Keratinocyte (primary cell): ENCODE measurements at regions not wholly inside any gene's neighbourhood (a gene's known extent, or its start where the extent isn't known, plus 50 kb on each side); places are given as distances from the start of the nearest gene placed in this dataset.

ENCODE experiments used
- EZH2 ChIP-seq: IDR thresholded peaks from one replicate; pipeline ENCODE4 v1.6.1; 2012; ENCODE audit warnings: inconsistent platforms, mild to moderate bottlenecking, low read length, moderate library complexity
- TF ChIP-seq, protein P1 (sequence below), 3 experiments: IDR thresholded peaks in 1 of 3; conservative IDR thresholded peaks in 1 of 3; optimal IDR thresholded peaks in 1 of 3; 2 replicates in 2 of 3; 3 replicates in 1 of 3; pipeline versions ENCODE3 to v1.5.1; 2011; ENCODE audit warnings: low read length in 3 of 3, mild to moderate bottlenecking in 3 of 3, moderate library complexity in 2 of 3, control low read depth in 1 of 3, inconsistent platforms in 1 of 3; ENCODE audit not compliant: insufficient read depth in 2 of 3; ENCODE audit errors: extremely low read depth in 1 of 3

DNA sequence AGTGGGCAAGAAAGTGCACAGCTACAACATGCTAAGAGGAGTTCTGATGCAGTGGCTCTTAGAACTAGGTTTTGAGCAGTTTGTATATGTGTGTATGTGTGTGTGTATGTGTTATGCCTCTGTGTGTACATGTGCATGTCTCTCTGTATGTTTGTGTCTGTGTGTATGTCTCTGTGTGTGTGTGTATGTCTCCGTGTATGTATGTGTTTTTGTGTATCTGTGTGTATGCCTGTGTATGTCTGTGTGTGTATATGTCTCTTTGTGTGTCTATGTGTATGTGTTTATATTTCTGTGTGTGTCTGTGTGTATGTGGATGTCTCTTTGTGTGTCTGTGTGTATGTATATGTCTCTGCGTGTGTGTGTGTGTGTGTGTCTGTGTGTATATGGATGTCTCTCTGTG, 139.6 kb downstream of the C12orf75 start:
- TF ChIP-seq EZH2 = no peak
- TF ChIP-seq, protein P1, sequence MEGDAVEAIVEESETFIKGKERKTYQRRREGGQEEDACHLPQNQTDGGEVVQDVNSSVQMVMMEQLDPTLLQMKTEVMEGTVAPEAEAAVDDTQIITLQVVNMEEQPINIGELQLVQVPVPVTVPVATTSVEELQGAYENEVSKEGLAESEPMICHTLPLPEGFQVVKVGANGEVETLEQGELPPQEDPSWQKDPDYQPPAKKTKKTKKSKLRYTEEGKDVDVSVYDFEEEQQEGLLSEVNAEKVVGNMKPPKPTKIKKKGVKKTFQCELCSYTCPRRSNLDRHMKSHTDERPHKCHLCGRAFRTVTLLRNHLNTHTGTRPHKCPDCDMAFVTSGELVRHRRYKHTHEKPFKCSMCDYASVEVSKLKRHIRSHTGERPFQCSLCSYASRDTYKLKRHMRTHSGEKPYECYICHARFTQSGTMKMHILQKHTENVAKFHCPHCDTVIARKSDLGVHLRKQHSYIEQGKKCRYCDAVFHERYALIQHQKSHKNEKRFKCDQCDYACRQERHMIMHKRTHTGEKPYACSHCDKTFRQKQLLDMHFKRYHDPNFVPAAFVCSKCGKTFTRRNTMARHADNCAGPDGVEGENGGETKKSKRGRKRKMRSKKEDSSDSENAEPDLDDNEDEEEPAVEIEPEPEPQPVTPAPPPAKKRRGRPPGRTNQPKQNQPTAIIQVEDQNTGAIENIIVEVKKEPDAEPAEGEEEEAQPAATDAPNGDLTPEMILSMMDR (optimal IDR thresholded peaks at IDR 0.05 in 1 of 3, IDR thresholded peaks at IDR 0.05 in 1 of 3, conservative IDR thresholded peaks at IDR 0.05 in 1 of 3; ENCODE audit: extremely low read depth in 1 of 3, insufficient read depth in 2 of 3, low read length in 3 of 3) = no peak
